HEK293 (cell line): ENCODE measurements at regions not wholly inside any gene's neighbourhood (a gene's known extent, or its start where the extent isn't known, plus 50 kb on each side); places are given as distances from the start of the nearest gene placed in this dataset.

ENCODE experiments used
- ZNF146 ChIP-seq: fragments of 450-650 bp; formaldehyde crosslinking; IDR thresholded peaks from 2 replicates; pipeline ENCODE4 v1.5.1; 2016; ENCODE audit warnings: missing biosample characterization, missing genetic modification characterization
- ZNF366 ChIP-seq: fragments of 450-650 bp; formaldehyde crosslinking; conservative IDR thresholded peaks from 2 replicates; pipeline ENCODE4 v1.5.1; 2016; ENCODE audit warnings: missing biosample characterization, missing genetic modification characterization
- ZNF843 ChIP-seq: fragments of 450-650 bp; formaldehyde crosslinking; IDR thresholded peaks from 2 replicates; pipeline ENCODE4 v1.5.1; 2016; ENCODE audit warnings: missing biosample characterization, missing genetic modification characterization
- TF ChIP-seq, protein P1 (sequence below): fragments of 450-650 bp; formaldehyde crosslinking; IDR thresholded peaks from 2 replicates; pipeline ENCODE4 v1.5.1; 2016; ENCODE audit warnings: missing biosample characterization, missing genetic modification characterization

DNA sequence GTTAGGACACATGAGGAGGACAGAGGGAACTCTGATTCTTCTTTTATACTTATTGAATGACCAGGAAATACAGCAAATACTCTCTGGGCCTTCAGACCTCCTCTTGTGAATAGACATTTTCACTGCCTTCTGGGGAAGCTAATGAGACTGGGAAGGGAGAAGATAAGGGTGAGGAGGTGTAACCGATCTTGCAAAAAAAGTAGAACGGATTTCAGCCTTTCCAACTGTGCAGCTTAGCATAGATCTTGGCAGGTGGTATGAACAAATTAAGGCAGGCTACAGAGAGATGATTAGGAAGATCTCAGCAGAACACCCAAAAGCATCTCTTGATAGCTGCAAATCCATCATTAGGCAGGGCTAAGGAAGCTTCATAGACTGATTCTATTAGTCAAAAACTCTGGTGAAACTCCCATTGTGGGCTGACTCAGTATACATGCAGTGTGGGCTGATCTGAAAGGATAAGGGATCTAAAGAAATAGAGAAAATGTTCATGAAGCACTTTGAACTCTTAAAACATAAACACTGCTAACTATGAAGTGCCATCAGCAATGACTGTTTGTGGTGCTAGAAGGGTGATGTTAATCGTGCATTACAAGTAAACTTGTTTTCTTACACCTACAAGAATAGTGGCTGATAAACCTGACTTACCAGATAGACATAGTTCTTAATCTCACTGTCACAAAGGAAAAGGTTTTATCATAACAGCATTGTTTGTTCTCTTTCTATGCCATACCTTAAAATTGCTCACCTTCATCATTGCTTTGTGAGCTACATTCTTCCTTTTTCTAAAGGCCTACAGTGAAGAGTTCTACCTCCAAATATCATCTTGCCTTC lies 85.5 kb upstream of the PALMD start:
- TF ChIP-seq ZNF843 (tag by site-specific recombination) (no peak), ZNF366 (tag by site-specific recombination) (no peak), ZNF146 (tag by site-specific recombination) (no peak)
- TF ChIP-seq, protein P1, sequence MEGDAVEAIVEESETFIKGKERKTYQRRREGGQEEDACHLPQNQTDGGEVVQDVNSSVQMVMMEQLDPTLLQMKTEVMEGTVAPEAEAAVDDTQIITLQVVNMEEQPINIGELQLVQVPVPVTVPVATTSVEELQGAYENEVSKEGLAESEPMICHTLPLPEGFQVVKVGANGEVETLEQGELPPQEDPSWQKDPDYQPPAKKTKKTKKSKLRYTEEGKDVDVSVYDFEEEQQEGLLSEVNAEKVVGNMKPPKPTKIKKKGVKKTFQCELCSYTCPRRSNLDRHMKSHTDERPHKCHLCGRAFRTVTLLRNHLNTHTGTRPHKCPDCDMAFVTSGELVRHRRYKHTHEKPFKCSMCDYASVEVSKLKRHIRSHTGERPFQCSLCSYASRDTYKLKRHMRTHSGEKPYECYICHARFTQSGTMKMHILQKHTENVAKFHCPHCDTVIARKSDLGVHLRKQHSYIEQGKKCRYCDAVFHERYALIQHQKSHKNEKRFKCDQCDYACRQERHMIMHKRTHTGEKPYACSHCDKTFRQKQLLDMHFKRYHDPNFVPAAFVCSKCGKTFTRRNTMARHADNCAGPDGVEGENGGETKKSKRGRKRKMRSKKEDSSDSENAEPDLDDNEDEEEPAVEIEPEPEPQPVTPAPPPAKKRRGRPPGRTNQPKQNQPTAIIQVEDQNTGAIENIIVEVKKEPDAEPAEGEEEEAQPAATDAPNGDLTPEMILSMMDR (tag by site-specific recombination): no peak
